Vagina (tissue), 2 donors: ENCODE measurements at regions not wholly inside any gene's neighbourhood (a gene's known extent, or its start where the extent isn't known, plus 50 kb on each side); places are given as distances from the start of the nearest gene placed in this dataset.
"Not testable (repeated sequence)": the region's sequence is repeated elsewhere in the genome, so short reads cannot be mapped to it uniquely, and the experiment has no call there.

ENCODE experiments used
- DNase-seq, 2 donors: peaks; one replicate each; pipeline ENCODE4 v3.0.0-alpha.2; 2017; ENCODE audit errors: extremely low spot score in 2 of 2
- H3K27ac ChIP-seq: fragments of 200-600 bp; sonication (generic); one replicate; pipeline ENCODE4 v1.5.1; 2019
- H3K27me3 ChIP-seq: fragments of 200-600 bp; sonication (generic); one replicate; pipeline ENCODE4 v1.5.1; 2019
- H3K36me3 ChIP-seq, 2 donors: fragments of 200-600 bp; sonication (generic); one replicate each; pipeline ENCODE4 v1.5.1; 2017 to 2019
- H3K4me1 ChIP-seq: fragments of 200-600 bp; sonication (generic); one replicate; pipeline ENCODE4 v1.5.1; 2019
- H3K4me3 ChIP-seq, 2 donors: fragments of 200-600 bp; sonication (generic); 1 replicate in 1 of 2; 2 replicates in 1 of 2; pipeline ENCODE4 v1.5.1; 2016 to 2019
- H3K9me3 ChIP-seq: fragments of 200-600 bp; sonication (generic); one replicate; pipeline ENCODE4 v1.5.1; 2019
- CTCF ChIP-seq, 3 experiments: fragments of 450-650 bp in 2 of 3; fragments of 200-600 bp in 1 of 3; sonication (generic) in 1 of 3; IDR thresholded peaks; one replicate each; pipeline ENCODE4 v1.5.1; 2017 to 2019; ENCODE audit warnings: antibody characterized with exemption in 3 of 3, mild to moderate bottlenecking in 2 of 3, moderate library complexity in 2 of 3
- POLR2A ChIP-seq, 2 donors: fragments of 450-650 bp; IDR thresholded peaks; one replicate each; pipeline ENCODE4 v1.6.1; 2017; ENCODE audit warnings: antibody characterized with exemption in 2 of 2, mild to moderate bottlenecking in 2 of 2, moderate library complexity in 2 of 2
- POLR2AphosphoS5 ChIP-seq, 2 donors: sonication (generic); formaldehyde crosslinking; IDR thresholded peaks; one replicate each; pipeline ENCODE4 v1.9.0; 2017; ENCODE audit warnings: antibody characterized with exemption in 2 of 2, mild to moderate bottlenecking in 2 of 2, low read depth in 1 of 2; ENCODE audit not compliant: insufficient read depth in 1 of 2
- intact Hi-C: fragments of 100-400 bp; cut with DNase I; formaldehyde crosslinking; loops from one replicate; pipeline ENCODE4 v1.15.1; 2023

GRCh38 chr6:8170754-8171153 is 68.4 kb upstream of the EEF1E1 start:
- Histone ChIP-seq H3K27ac (no peak overlapping the region), H3K4me3 (no peak overlapping the region), H3K4me1 (no peaks in the 10 kb centered on the region), H3K9me3 (no peaks in the 10 kb centered on the region), H3K36me3 (no peaks in the 10 kb centered on the region), H3K27me3 (no peaks in the 10 kb centered on the region)
- intact Hi-C loops, result no loop called here
- DNase-seq, result no peak
- TF ChIP-seq CTCF (IDR thresholded peaks at IDR 0.05) (no peak), POLR2AphosphoS5 (IDR thresholded peaks at IDR 0.05; ENCODE audit: insufficient read depth in 1 of 2, low read depth in 1 of 2) (no peak), POLR2A (IDR thresholded peaks at IDR 0.05) (no peak)

GRCh38 chr6:8170245-8170644 is 67.9 kb upstream of the EEF1E1 start:
- no peaks in the 10 kb centered on the region for H3K4me1 ChIP-seq
- H3K9me3 ChIP-seq, result no peaks in the 10 kb centered on the region
- no peaks in the 10 kb centered on the region for H3K27me3 ChIP-seq
- intact Hi-C loops, result no loop called here
- H3K36me3 ChIP-seq, result no peaks in the 10 kb centered on the region
- DNase-seq, result no peak
- H3K4me3 ChIP-seq, result no peak overlapping the region
- TF ChIP-seq CTCF (IDR thresholded peaks at IDR 0.05), result no peak
- no peak for TF ChIP-seq POLR2AphosphoS5 (IDR thresholded peaks at IDR 0.05; ENCODE audit: insufficient read depth in 1 of 2, low read depth in 1 of 2)
- no peak for TF ChIP-seq POLR2A (IDR thresholded peaks at IDR 0.05)
- H3K27ac ChIP-seq, result no peak overlapping the region

- intact Hi-C loops, result no loop called here
- no peaks in the 10 kb centered on the region for H3K27me3 ChIP-seq
These were observed 63.8 kb upstream of the EEF1E1 start for GRCh38 chr6:8166156-8166555.

GRCh38 chr6:8165008-8165407 is 62.7 kb upstream of the EEF1E1 start:
- H3K27ac ChIP-seq, intact Hi-C loops: not testable (repeated sequence)

More at GRCh38 chr6:8166156-8166555, 63.8 kb upstream of the EEF1E1 start:
- no peaks in the 10 kb centered on the region for H3K9me3 ChIP-seq
- H3K4me1 ChIP-seq, result no peaks in the 10 kb centered on the region
- no peak for TF ChIP-seq POLR2AphosphoS5 (IDR thresholded peaks at IDR 0.05; ENCODE audit: insufficient read depth in 1 of 2, low read depth in 1 of 2)
- TF ChIP-seq CTCF (IDR thresholded peaks at IDR 0.05), result no peak
- DNase-seq, result no peak
- H3K4me3 ChIP-seq, result no peak overlapping the region
- no peak overlapping the region for H3K27ac ChIP-seq
- no peaks in the 10 kb centered on the region for H3K36me3 ChIP-seq

GRCh38 chr6:8164281-8164680 is 61.9 kb upstream of the EEF1E1 start:
- H3K4me1 ChIP-seq, H3K36me3 ChIP-seq, H3K4me3 ChIP-seq, H3K9me3 ChIP-seq, H3K27ac ChIP-seq, intact Hi-C loops, DNase-seq, H3K27me3 ChIP-seq: not testable (repeated sequence)

More at GRCh38 chr6:8165008-8165407, 62.7 kb upstream of the EEF1E1 start:
- H3K4me3 ChIP-seq, H3K36me3 ChIP-seq, DNase-seq, H3K9me3 ChIP-seq, H3K27me3 ChIP-seq, H3K4me1 ChIP-seq: not testable (repeated sequence)

- Histone ChIP-seq H3K27me3 (no peaks in the 10 kb centered on the region), H3K4me1 (no peaks in the 10 kb centered on the region), H3K36me3 (no peaks in the 10 kb centered on the region), H3K9me3 (no peaks in the 10 kb centered on the region), H3K27ac (no peak overlapping the region), H3K4me3 (no peak overlapping the region)
- DNase-seq, result no peak
- intact Hi-C loops, result no loop called here
- no peak for TF ChIP-seq POLR2A (IDR thresholded peaks at IDR 0.05)
- TF ChIP-seq CTCF (IDR thresholded peaks at IDR 0.05), result no peak
- no peak for TF ChIP-seq POLR2AphosphoS5 (IDR thresholded peaks at IDR 0.05; ENCODE audit: insufficient read depth in 1 of 2, low read depth in 1 of 2)
These were observed 57.6 kb upstream of the EEF1E1 start for GRCh38 chr6:8159966-8160365.
